GM04503 (cell line): ENCODE measurements at regions not wholly inside any gene's neighbourhood (a gene's known extent, or its start where the extent isn't known, plus 50 kb on each side); places are given as distances from the start of the nearest gene placed in this dataset.
"Not testable (repeated sequence)": the region's sequence is repeated elsewhere in the genome, so short reads cannot be mapped to it uniquely, and the experiment has no call there.

Experiments
- DNase-seq: peaks from one replicate; pipeline ENCODE4 v3.0.0-alpha.2; 2012; ENCODE audit warnings: low read depth

DNA sequence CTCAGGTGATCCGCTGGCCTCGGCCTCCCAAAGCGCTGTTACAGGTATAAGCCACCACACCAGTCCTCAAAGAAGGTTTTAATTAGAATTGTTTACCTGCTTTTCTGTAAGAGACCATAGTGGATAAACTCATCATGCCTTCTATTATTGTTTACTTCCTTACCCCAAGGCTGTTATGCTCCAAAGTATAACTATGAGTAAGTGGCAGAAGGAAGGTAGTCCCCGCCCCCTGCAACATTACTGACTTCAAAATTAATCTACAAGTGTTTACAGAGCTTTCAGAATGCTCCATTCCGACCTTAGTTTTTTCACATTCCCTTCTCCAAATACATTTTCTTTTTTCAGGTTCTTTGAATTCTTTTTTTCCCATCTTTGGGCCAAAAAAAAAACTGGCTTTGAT lies 480.5 kb upstream of the NOX3 start:
- DNase-seq: no peak

DNA sequence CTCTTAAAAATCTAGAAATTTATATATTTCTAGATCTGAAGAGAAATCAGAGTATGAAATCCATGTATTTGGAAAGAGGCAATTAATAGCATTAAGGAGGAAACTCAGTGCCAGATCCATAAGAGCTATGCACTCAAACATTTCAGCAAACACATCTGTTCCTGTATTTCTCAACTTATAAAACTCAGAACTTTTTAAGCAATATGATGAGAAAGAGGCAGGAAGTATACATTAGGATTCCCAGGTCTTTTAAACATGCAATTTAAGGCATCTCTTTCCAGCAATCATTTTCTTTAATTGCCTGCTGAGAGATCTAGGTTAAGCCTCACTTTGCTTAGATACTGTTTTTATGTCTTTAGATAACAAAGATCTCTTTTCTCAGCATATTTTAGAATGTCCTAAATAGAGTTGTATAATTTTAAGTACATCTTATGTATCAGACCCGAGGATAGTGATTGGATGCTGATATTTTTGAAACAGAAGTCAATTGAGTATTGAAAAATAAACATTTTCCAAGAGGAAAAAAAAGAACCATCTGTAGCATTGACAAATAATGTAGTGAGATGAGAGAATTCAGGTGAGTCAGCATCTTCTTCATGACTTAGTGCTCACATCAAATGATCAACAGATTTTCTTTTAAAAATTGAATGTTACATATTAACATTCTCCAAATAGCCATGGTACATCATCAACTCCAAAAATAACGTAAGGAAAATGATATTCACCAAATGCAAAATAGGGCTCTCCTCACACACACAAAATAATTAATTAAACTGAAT lies 461.4 kb upstream of the NOX3 start:
- no peak for DNase-seq

DNA sequence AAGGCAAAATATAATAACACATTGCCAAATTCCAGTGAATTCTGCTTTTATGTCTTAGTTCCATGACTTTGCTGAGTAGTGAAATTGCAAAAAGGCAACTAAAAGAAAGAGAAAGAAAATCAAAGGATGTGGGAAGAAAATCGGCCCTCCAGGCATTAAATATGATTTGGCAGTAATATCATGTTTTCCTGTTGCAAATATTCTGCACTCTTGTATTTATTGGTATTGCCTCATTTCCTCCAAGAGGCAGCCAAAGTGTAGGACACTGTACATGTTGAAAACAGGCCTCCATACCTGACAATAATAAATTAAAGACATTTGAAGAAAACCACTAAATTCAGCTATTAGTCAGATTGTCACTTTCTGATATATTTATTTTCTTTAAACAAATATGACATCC lies 460.0 kb upstream of the NOX3 start:
- no peak for DNase-seq

DNA sequence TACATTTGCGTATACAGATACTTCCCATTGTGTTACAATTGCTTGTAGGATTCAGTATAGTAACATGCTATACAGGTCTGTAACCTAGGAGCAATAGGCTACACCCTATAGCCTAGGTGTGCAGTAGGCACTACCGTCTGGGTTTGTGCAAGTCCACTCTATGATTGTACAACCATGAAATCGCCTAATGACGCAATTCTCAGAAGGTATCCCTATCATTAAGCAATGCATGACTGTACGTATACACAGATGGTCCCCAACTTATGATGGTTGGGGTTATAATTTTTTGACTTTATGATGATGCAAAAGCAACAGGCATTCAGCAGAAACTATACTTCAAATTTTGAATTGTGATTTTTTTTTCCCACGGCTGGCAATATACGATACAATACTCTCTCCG lies 458.2 kb upstream of the NOX3 start:
- no peak for DNase-seq

DNA sequence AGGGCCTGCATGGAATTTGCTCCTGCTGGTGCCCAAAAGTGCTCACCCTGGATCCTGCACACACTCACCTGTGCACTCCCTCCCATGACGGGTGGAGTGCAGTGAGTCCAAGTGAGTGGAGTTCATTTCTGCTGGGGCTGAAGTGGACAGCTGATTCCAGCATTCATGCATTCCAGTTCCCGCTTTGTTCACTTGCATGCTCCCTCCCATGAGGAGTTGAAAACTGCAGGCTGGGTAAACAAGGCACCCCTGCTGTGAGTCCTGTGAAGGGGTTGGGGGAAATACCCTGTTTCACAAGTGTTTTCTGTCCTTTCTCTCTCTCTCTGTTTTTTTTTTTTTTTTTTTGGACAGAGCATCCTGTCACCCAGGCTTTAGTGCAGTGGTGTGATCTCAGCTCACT lies 454.1 kb upstream of the NOX3 start:
- no peak for DNase-seq

DNA sequence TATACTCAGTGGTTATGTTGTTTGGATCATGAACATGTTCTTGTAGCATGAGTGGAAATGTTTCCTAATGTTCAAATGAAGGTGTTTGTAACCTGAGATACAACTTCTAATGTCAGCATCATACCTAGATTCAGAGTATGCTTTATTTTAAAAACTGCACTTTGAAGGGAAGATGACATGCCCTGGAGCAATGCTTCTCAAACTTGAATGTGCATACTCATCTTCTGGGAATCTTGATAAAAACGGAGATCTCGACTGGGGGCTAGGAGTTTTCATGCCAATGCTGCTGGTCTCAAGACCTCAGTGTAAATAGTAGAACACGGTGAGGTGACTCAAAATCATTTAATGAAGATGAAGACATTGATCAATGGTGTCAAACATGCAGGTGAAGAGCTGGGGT lies 440.0 kb upstream of the NOX3 start:
- DNase-seq: no peak

DNA sequence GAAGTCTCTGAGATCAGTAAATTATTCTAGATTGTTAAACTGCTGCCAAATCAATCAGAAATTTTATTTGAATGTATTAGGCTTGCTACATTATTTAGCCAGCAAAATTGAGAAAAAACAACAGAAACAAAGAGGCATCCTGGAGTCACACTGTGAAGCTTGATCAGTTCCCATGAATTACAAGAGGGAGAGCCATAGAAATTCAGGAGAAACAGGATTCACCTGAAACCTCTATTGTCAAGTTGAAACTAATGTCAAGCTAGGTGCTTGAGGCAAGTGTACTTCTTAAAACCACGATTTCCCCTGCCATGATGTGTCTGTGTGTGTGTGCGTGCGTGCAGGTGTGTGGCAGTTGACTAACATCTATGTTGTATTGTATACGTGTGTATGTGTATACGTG lies 439.1 kb upstream of the NOX3 start:
- DNase-seq: no peak

DNA sequence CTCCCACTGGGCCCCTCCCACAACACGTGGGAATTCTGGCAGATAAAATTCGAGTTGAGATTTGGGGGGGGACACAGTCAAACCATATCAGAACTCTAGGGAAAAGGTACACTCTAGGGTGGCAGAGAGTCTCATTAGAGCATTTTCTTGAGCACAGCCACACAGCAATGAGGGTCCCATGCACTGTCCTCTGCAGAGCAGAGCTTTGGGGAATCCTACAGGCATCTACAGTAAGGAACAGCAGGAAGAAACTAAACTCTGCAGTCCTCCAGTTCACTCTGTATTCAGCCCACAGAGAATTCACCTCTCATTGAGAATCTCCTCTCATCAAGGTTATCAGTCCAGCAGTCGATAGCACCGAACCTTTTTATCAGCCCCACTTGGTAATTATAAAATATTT lies 438.6 kb upstream of the NOX3 start:
- no peak for DNase-seq

DNA sequence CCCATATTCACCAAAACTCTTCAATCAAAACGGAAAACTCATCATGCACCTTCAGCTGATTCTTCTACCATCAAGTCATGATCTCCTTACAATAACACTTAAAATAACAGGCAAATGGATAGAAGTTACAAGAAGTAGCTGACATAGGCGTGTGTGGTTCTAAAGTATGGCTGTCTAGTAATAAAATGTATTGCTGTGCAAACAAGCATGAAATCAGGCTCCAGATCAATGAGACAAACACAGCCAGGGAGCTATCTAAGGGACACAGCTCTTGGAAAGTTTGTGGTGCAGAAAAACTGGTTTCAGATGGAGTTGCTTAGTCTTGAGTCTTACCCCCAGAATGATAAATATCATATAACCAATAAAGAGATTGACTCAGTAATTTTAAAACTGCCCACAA lies 434.8 kb upstream of the NOX3 start:
- DNase-seq: no peak

DNA sequence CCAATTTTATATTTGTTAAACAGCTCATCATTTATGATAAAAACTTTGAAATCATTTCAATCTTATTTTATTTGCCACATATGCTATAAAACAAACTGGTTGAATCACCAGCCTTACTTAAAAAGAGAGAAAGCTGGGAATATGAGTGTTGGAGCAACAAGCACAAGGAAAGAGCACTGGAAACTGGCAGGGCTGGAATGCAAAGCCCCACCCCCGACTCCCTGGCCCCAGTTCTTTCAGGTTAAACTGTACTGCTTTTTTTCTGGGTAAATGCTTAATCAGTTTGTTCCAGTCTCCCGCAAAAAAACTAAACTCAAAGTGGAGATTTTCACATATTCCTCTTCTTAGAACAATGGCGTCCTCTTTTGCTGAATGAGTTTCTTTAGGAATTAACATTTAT lies 433.8 kb upstream of the NOX3 start:
- DNase-seq: no peak

DNA sequence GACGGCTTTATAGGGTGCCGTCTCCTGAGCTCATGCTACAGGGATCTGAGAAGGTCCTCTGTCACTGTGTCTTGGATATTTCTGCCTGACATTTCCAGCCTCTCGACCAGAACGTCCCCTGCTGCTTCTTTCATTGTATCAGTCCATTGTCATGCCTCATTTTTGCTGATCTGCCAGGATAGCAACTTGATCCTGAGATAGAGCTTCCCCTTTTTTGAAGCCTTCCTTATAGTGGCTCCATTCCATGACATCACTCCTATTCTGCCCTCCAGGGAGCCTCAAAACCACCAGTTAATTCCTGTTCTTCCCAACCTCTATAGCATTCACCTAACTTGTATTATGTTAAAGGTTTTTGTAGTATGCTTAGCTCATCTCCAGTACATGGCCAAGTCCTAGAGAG lies 431.8 kb upstream of the NOX3 start:
- no peak for DNase-seq

DNA sequence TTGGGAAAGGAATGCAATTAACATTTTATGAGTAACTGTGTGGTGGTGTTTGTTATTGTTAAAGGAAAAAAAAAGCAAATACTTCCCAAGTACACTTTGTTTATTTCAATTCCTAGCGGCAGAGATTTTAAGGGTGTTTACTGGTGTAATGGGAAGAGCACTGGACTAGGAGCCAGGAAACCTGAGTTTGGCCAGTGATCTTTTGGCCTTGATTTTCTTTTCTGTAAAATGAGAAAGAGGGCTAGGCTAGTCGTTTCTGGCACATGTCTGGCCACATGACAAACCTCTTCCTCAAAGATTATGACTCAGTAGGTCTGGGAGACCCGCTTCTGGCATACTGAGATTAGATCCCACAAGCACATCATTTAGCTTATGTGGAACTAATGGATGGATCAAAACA lies 428.1 kb upstream of the NOX3 start:
- no peak for DNase-seq

DNA sequence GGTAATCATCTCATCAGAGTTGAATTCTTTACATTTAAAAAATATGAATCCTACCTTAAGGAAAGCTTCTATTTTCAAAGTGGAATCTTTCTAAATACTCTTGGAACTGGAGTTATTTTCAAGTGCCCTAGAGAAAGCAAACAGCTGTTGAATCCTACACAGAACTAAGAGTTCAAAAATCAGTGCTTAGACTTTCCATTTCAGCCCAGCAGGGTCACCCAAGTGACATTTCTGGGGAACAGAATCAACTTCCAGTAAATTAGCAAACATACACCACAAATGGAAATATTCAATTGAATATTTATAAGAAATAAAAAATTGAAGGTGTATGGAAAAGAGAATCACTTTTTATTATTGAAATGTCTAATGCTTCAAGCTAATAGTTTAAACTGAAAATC lies 427.7 kb upstream of the NOX3 start:
- DNase-seq: no peak

DNA sequence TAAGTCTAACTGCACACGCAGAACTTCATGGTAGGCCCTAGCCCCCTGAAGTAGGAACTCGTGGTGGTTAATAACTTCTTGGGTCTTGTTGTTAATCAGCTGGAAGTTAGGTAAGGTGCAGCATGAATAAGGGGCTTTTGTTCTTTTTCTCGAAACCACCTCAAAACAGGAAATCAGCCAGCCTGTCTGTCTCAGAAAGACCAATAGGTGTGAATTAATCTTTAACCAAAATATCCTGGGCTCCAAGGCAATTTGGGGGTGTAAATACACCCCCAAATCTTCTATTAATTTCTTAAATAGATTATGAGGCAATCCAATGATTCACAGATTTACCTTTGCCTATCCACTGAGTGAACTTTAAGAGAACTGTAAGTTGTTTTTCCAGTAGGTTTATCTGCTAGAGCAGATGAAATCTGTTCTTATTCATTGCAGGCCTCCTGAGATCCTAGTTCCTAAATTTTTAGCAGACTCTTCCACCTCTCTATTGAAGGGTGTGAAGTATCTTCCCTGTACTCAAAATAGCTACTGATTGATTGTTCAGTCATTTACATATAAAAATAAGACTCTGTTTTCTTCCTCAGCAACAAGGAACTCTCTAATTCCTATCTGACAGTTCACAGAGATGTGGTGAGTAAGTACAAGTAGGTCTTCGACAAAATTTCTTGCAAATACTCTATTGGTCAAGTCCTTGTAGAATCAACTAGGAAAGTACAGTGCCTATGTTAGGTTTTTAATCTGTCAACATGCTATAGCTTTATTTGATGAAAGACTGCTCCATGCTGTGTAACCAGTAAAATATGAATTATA lies 427.1 kb upstream of the NOX3 start:
- DNase-seq: no peak

DNA sequence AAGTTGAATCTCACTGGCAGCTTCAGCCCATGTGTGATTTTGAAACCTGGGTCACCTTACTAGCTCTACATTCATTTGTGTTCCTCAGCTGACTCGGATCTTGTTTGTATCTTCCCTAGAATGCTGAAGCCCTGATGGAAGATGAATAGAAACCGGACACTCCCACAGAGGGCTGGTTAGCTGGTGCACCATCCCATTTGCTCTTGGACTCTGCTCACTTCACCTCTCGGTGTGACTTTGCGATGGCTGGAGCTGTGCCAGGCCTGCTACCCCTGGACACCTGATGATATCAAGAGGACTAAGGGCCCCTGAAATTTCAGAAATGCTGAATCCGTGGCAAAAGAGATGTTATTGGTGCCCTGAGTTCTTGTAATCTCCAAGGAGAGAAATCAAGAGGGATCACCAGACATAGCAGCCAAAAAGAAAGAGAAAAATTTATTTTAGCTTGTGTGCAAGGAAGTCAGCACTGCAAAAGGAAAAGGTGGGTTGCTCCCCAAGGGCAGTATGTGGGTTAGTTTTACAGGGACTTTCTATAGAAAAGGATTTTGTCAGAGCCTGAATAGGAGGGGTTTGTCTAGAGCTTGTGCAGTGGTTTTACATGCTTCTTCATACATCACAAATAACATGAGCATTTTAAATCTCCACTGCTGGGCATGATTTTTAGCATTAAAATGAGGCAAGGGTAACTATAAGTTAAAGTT lies 426.3 kb upstream of the NOX3 start:
- DNase-seq: no peak

DNA sequence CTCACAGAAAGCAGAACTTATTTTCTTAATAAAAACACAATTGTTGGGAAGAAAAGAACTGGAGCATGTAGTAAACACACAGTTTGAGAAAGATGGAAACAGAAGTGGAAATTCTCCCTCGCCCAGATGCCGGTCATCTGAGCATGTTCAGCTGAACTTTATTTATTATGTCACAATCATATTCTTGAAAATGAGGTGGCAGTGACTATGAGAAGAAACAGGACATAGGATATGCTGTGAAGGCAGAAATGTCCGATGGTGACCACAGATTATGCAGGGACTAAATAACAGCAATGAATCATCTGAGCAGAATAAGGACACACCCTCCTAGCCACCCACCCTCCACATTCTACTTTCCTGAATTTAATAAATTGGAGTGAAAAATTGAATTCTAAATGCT lies 425.3 kb upstream of the NOX3 start:
- no peak for DNase-seq

DNA sequence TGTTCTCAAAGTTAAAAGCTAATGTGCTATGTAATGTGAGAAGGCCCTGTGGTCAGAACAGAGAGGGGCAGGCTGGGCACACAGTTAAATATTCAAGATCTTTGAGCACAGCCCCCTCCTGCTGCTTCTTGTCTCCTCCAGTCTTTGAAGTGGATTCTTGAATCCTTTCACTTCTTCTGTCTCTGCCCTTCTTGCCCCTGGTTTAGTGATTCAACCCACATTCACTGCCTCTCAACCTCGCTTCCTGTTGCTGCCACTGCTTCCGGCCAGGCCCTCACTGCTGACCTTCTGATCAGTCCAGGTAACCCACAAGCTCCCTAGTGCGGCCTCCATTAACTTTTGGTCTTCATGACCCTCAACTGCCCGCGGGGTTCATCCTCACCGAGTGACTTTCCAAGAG lies 417.3 kb upstream of the NOX3 start:
- DNase-seq: no peak

DNA sequence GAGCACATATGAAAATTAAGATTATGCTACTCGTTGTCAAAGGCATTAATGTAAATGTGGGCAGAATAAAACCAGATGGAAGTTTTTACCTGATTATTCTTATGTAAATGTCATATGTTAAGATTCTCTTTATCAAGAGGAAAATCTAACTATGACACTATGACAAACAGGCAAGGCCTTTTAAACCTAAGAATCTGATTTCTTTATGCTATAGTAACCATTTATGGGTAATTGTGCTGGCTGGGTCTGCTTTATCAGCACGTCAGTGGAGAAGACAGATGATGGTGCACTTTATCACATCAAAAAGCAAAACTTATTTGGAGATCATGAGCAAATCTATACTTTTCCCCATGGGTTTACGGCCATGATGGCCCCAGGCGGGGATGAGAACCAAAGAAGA lies 412.0 kb upstream of the NOX3 start:
- DNase-seq: no peak

DNA sequence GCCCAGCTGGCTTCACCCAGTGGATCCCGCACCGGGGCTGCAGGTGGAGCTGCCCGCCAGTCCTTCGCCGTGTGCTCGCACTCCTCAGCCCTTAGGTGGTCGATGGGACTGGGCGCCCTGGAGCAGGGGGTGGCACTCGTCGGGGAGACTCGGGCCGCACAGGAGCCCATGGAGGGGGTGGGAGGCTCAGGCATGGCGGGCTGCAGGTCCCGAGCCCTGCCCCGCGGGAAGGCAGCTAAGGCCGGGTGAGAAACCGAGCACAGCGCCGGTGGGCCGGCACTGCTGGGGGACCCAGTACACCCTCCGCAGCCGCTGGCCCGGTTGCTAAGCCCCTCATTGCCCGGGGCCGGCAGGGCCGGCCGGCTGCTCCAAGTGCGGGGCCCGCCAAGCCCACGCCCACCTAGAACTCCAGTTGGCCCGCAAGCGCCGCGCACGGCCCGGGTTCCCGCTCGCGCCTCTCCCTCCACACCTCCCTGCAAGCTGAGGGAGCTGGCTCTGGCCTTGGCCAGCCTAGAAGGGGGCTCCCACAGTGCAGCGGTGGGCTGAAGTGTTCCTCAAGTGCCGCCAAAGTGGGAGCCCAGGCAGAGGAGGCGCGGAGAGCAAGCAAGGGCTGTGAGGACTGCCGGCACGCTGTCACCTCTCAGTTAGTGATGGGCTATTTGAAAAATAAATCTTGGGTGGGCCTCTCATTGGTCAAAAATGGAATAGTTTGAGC lies 411.2 kb upstream of the NOX3 start:
- DNase-seq: not testable (repeated sequence)

DNA sequence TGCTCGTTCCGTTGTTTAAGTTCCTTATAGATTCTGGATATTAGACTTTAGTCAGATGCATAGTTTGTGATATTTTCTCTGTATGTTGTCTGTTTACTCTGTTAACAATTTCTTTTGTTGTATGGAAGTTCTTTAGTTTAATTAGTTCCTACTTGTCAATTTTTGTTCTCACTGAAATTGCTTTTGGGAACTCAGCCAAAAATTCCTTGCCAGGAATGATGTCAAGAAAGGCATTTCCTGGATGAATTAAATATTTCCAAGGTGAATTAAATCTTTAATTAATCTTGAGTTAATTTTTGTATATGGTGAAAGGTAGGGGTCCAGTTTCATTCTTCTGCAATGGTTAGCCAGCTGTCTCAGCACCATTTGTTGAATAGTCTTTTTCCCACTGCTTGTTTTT lies 406.2 kb upstream of the NOX3 start:
- no peak for DNase-seq

DNA sequence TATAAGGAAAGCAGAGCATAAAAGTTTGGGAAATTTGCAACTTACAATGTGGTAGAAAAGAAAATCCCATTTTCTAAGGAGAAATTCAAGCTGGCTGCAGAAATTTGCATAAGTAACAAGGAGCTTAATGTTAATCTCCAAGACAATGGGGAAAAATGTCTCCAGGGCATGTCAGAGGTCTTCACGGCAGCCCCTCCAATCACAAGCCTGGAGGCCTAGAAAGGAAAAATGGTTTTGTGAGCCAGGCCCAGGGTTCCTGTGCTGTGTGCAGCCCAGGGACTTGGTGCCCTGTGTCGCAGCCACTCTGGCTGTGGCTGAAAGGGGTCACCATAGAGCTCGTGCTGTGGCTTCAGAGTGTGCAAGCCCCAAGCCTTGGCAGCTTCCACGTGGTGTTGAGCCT lies 403.3 kb upstream of the NOX3 start:
- not testable (repeated sequence) for DNase-seq

DNA sequence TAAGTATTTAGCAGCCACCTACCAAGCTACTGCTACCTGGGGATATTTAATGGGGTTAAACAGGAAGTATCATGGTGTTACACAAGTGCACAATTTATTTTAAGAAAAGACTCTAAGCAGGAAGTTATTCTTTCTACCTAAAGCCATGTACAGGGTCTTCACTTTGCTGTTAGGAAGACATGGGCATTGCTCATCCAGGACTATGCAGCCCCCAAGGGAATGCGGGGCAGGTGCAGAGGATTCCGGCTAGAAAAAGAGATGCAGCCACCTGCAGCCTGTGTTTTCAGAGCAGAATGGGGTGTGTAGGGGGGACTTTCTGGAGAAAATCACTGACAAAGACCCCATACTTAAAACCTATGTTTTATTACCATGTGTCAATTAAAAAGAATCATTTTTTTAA lies 399.1 kb upstream of the NOX3 start:
- no peak for DNase-seq

DNA sequence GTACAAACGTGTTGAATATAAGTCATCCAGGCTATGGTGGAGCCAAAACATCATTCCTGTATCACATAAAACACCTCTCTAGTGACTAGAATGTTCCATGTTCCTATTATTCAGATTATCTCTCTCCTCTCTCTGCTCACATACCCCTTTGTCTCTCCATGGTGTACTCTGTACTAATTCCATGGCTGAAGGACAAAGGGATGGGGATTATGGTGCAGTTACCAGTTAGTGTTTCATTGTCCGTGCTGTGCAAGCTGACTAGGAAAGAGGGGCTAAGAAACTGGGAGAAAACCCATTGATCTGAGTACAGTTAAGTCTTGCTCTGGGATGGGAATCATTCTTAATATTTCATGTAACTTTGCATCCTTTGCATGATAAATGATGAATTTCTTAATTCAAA lies 397.4 kb upstream of the NOX3 start:
- DNase-seq: no peak
